Fibroblast of skin of abdomen (primary cell): ENCODE measurements at regions not wholly inside any gene's neighbourhood (a gene's known extent, or its start where the extent isn't known, plus 50 kb on each side); places are given as distances from the start of the nearest gene placed in this dataset.
A peak's percentile ranks its signal among the peaks of the same experiment; 100 is the strongest.

ENCODE experiments used
- DNase-seq: peaks from one replicate; pipeline ENCODE4 v3.0.0-alpha.2; 2013

DNA sequence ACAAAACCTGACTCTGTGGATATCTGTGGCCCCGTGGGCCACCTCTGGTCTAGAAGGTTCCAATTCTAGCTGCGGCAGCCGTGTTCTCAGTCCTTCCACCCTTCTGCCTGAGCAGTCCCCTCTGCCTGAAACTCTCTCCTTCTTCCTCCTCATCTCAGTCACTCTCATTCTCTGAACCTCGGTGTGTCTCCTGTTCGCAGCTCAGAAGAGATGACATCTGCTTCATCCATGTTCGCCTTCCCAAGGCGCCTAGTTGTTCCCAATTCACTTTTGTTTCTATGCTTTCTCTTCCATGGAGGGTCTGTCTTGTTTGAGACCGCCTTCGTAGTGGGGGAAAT, 95.5 kb downstream of the CEBPB start:
- no peak for DNase-seq

GRCh38 chr20:50286609-50287008, 96.0 kb downstream of the CEBPB start:
- DNase-seq: peak; percentile 89

- DNase-seq: no peak
These were observed 96.9 kb downstream of the CEBPB start for GRCh38 chr20:50287512-50287911.

- no peak for DNase-seq
These were observed 97.5 kb downstream of the CEBPB start for GRCh38 chr20:50288128-50288623.

DNA sequence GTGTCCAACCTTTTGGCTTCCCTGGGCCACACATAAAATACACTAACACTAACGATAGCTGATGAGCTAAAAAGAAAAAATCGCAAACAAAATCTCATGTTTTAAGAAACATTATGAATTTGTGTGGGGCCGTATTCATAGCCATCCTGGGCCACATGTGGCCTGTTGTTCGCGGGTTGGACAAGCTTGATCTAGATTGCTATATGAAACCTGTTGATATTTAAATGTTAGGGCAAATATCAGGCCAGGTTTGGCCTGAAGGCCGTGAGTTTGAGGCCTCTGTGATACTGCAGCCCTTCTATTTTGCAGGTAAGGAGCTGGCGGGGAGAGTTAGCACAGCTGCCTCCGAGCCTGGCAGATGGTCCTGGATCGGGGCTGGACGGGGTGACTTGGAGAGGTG, 99.0 kb downstream of the CEBPB start:
- no peak for DNase-seq

DNA sequence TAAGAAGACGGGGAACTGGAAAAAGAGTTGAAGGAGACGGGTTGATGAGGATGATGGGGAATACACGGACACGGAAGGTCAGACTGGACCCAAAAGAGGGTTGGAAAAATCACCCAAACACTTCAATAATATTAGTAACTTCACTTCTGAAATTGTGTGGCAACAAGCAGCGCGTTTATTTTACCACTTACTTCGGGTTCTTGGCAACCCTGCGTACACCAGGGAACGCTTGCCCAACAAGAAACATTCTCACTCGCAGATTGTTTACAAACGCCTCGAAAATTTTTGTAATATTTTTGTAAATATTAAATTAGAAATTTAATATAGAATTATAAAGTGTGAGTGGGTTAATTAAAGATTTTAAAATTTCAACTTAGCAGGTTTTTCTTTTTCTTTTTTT, 99.5 kb downstream of the CEBPB start:
- no peak for DNase-seq

DNA sequence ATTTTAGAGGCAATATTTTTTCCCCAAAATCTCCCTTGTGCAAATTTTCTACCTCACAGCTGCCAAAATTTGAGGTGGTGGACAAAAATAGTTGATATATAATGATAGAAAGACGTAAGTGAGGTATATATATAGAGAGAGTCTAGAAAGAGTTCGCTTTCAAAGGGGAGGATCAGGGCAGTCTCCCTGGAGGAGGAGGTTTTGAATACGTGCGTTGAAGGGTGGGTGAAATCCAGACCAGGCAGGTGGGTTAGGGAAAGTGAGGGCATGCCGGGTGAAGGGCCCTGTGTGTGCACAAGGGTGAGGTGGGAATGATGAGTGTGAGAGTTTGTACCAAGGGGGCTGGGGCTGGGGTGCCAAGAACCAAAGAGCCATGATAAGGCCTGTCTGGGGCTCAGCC, 100.2 kb downstream of the CEBPB start:
- DNase-seq: no peak

- DNase-seq: no peak
These were observed 100.8 kb downstream of the CEBPB start for GRCh38 chr20:50291254-50292078.

DNA sequence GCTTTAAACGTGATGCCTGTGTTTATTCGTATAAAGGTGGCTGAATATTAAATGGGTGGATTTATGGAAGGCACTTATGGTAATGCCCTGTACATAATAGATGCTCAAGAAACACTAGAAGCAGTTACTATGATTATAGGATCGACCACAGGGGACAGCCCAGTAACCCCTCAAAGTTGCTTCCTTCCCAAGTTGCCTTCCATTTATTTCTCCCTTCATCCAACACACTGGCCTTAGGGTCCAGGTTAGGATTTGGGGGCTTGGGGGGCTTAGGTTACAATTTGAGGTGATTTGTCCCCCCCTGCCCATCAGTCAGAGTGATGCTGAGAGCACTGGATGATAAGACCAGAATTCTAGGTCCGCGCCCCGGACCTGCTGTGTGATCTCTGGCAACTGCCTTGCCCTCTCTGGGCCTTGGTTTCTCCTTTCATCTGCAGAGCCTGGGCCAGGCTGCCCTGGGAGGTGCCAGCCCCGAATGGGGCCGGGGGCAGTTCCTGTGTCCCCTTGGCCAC, 101.5 kb downstream of the CEBPB start:
- no peak for DNase-seq

DNA sequence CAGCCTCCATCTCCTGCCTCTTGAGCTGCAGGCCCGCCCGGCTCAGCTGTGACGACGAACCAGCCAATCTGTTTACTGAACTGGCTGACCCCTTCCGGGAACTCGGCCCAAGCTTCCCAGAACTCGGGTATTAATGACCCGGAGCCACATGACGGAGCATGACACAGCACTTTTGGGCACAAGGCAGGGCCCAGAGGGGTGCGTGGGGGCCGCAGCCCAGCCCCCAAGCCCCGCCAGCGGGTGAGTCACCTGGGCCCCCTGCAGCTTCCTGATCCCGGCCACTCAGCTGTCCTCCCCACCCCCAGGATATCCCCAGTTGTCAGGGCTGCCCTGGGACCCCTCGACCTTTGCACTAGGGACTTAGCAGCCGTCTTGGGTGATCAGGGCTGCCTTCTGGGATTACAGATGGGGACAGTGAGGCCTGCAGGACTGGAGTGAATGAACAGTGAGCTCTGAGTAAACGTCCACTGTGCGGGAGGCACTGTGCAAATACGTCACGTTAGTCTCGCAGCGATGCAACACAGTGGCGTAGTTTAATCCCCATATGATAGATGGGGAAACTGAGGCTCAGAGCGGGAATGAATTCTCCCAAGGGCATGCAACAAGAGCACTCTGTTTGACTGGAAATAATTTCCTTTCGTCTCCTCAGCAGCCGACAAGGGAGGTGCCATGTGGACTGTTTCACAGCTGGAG, 102.1 kb downstream of the CEBPB start:
- peak; percentile 90 for DNase-seq

- DNase-seq: no peak
These were observed 102.9 kb downstream of the CEBPB start for GRCh38 chr20:50293284-50294139.

DNA sequence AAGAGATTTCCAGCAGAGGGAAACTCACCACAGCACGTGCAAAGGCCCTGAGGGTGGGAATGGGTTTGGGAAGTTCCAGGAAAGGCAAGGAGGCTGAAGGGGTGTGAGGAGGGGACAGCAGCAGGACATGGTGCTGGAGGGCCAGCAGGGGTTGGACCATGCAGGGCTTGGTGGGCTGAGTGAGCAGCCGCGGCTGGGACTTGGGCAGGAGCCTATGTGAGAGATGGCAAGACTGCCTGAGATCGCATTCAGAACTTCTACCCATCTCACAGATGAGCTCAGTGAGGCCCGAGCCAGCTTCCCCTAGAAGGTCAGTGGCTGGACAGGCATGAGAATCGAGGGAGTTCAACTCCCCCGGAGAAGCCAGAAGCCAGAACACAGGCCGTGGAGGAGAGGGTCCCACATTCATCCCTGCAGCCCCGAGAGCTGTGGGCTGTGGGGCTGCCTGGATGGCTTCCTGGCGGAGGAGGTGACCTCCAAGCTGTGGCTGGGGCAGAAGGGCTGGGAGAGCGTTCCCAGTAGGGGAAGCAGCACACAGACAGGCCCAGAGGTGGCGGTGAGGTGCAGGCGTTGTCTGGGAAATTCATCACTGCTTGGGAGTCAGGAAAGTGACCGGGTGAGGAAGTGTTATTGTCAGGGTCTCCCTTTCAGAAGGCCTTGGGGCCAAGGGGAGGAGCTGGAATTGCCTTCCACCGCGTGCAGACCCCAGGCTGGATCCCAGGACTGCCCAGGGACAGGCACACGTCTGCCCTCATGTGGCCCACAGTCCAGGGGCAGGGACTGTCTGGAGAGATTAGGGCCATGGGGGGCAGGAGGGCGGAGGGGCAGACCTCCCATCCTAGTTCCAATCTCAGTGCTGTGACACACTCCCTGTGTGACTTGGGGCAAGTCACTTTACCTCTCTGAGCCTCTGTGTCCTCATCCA, 103.8 kb downstream of the CEBPB start:
- DNase-seq: no peak

DNA sequence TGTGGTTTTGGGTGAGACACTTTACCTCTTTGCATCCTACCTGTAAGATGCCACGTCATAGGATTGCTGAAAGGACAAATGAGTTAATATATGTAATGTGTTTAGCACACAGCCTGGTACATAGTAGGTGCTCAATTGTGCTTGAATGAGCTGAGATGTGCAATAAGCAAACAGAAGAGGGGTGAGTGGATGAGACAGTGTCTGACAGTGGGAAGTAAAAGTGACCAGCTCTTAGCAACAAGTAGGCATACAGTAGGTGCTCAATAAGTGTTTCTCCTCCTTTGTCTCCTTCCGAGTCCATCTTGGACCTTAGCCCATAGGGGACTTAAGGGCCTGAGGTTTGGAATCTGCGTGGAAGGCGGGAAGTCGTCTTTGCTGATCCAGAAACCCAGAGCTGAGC, 104.7 kb downstream of the CEBPB start:
- DNase-seq: no peak

DNA sequence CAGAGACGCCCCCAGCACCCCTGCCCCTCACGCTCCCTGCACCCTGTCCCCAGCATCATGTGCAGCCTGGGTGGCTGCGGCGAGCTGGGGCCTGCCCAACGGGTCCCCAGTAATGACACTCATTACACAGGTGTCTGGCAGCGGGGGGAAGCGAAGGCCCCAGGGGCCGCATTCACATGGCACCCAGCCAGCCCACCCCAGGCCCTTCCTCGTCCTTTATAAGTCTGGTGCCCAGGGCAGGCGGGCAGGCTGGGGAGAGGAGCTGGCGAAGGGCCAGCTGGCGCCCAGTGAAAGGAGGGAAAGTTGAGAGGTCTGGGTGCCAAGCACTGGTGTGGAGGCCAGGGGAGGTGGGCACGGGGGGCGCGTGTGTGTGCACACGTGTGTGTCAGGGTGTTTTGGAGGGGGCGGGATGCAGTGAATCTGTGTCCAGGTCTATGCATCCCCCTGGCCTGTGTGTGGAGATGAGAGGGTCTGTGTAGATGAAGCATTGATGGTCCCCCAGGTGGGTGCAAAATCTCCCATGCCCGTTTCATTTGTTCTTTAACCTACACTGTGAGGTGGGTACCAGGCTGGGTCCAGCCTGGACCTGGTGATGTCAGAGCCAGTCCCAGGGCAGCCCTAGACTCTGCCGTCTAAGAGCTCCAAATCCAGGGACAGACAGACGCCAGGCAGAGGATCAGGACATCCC, 105.3 kb downstream of the CEBPB start:
- no peak for DNase-seq

- DNase-seq: no peak
These were observed 106.1 kb downstream of the CEBPB start for GRCh38 chr20:50296450-50297375.

GRCh38 chr20:50297498-50298376, 107.1 kb downstream of the CEBPB start:
- DNase-seq: no peak

DNA sequence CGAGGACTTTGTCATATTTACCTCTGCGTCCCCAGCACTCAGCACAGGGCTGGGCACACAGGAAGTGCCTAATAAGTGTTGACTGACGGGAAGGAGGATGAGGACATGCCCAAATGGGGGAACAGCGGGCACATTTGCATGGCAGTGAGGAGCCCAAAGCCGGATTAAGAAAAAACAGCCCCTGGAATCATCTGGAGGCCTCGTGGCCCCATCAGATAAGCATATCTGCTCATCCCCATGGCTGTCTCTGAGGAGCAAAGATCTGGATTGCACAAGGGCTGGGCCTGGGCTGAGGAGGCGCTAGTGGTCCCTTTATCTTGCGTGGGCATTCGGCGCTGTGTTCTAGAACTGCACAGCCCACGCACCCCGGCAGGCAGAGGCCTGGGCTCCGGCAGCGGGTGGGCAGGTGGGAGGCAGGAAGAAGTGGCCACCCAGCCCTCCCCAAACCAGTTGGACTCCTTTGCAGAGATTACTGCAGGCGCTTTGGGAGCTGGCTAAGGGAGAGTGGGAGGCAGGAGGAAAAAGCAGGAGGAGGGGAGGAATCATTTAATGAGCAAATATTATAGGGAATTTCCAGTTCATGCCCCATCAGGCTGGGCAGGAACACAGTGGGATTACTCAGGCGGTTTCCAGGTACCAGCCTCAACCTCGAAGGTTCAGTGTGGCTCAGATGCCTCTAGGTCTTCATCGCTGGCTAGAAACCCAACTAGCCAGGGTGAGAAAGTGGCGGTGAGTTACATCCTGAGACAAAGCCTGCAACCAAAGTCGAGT, 108.1 kb downstream of the CEBPB start:
- no peak for DNase-seq

DNA sequence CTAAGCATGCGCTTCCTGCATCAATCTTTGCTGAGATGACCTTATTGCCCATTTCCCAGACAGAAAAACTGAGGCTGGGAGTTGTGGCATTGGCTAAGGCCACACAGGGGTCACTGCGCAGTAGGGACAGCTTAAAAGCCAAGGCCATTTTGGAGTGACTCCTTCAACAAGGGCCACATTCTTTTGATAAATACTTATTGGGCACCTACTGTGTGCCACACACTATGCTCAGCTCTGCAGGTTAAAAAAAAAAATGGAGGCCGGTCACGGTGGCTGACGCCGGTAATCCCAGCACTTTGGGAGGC, 108.6 kb downstream of the CEBPB start:
- no peak for DNase-seq
